ENCODE measurements at regions not wholly inside any gene's neighbourhood (a gene's known extent, or its start where the extent isn't known, plus 50 kb on each side); places are given as distances from the start of the nearest gene placed in this dataset.

DNA sequence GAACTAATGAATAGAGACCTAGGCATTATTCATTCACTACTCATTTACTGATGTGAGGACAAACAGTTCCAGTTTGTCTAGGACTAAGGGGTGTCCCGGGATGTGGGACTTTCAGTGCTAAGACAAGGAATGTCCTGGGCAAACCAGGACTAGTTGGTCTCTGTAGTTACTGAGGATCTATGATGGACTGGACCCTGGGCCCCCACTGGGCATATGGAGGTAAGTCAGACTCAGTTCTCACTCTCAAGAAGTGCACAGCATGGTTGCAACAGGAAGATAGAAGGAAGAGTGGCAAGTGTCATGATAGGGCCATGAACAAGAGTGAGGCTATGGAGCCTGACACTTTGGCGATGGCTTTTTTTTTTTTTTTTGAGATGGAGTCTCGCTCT is 128.2 kb downstream of the MYCN start:
- TF ChIP-seq POLR2AphosphoS5 (IDR thresholded peaks at IDR 0.05; ENCODE audit: low read depth, low read length): no peak
- TF ChIP-seq, protein P1, sequence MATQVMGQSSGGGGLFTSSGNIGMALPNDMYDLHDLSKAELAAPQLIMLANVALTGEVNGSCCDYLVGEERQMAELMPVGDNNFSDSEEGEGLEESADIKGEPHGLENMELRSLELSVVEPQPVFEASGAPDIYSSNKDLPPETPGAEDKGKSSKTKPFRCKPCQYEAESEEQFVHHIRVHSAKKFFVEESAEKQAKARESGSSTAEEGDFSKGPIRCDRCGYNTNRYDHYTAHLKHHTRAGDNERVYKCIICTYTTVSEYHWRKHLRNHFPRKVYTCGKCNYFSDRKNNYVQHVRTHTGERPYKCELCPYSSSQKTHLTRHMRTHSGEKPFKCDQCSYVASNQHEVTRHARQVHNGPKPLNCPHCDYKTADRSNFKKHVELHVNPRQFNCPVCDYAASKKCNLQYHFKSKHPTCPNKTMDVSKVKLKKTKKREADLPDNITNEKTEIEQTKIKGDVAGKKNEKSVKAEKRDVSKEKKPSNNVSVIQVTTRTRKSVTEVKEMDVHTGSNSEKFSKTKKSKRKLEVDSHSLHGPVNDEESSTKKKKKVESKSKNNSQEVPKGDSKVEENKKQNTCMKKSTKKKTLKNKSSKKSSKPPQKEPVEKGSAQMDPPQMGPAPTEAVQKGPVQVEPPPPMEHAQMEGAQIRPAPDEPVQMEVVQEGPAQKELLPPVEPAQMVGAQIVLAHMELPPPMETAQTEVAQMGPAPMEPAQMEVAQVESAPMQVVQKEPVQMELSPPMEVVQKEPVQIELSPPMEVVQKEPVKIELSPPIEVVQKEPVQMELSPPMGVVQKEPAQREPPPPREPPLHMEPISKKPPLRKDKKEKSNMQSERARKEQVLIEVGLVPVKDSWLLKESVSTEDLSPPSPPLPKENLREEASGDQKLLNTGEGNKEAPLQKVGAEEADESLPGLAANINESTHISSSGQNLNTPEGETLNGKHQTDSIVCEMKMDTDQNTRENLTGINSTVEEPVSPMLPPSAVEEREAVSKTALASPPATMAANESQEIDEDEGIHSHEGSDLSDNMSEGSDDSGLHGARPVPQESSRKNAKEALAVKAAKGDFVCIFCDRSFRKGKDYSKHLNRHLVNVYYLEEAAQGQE (IDR thresholded peaks at IDR 0.05; ENCODE audit: insufficient read depth in 1 of 2, low read depth in 2 of 2, low read length in 2 of 2): no peak
- no peak for TF ChIP-seq TAF1 (IDR thresholded peaks at IDR 0.05; ENCODE audit: borderline replicate concordance, insufficient read depth, low read length)
